Stimulated activated CD4-positive, alpha-beta T cell treated with anti-CD3 and anti-CD28 coated beads, TNF-alpha, amount 100 ng/mL, for 24 hours (primary cell): ENCODE measurements at regions not wholly inside any gene's neighbourhood (a gene's known extent, or its start where the extent isn't known, plus 50 kb on each side); places are given as distances from the start of the nearest gene placed in this dataset.
"Not testable (repeated sequence)": the region's sequence is repeated elsewhere in the genome, so short reads cannot be mapped to it uniquely, and the experiment has no call there.

ENCODE experiments used
- DNase-seq, 3 experiments: peaks; one replicate each; pipeline ENCODE4 v3.0.0-alpha.2; 2020; ENCODE audit warnings: low read depth in 3 of 3

- DNase-seq = no peak
These were observed 104.9 kb upstream of the PLD5 start for GRCh38 chr1:242629396-242629795.

GRCh38 chr1:242623756-242624155 is 99.3 kb upstream of the PLD5 start:
- no peak for DNase-seq

- DNase-seq = no peak
These were observed 98.6 kb upstream of the PLD5 start for GRCh38 chr1:242623119-242623518.

DNA sequence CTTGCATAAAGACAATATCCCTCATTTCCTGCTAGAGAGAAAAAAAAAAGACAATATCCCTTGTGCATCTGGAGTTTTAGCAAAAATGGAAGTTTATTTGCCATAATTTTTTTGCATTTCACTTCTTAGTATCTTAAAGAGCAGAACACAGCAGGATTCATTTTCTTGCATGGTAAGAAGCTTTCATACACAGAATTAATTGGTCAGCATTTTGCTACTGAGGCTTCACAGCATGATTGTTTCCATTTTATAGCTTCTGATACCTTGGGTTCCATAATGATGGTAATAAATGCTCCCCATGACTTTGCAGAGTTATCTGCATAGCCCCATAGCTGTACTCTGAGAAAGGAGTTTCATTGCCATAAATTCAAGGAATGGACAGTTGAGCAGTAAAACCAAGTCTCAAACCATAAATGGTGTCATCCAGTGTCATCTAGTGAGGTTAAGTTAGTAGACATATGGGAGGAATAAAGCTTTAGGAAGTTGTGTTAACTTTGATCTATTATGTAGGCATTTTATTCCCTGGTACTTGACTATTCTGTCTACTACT is 88.8 kb upstream of the PLD5 start:
- DNase-seq = no peak

DNA sequence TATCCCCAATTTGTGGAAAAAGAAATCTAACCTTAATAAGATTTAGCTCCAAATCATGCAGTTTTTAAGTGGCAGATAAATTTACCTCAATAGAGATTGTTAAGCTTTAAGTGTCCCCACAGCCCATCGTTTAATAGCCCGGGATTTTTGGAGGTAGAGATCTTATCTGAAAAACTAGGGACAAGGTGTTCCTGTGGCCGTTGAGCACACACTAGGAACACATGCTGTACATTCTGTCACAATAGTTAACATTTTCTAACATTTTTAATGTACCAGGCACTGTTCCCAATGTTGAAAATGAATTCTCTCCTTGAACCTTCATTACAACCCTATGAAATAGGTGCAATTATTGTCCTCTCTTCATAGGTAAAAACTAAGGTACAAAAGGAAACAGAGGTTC is 85.7 kb upstream of the PLD5 start:
- no peak for DNase-seq

GRCh38 chr1:242605521-242605920 is 81.0 kb upstream of the PLD5 start:
- DNase-seq = no peak

DNA sequence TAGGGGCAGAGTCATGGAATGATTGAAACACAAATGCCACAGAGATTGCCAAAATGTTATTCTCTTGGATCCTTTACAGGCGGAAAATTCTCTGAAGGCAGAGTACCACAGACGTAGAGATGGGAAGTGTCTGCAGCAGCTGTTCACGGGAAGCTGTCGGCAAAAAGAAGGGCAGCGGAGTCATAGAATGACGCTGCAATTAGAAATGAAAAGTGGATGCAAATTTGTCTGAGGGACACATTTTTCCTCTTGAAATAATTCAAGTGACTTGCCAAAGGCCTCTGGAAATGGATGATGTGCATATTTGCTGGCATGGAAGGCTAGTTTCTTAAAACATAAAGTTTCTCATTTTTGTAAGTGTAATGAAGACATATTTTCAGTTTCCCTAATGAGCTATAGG is 77.5 kb upstream of the PLD5 start:
- DNase-seq = no peak

GRCh38 chr1:242593756-242594155 is 69.3 kb upstream of the PLD5 start:
- not testable (repeated sequence) for DNase-seq

DNA sequence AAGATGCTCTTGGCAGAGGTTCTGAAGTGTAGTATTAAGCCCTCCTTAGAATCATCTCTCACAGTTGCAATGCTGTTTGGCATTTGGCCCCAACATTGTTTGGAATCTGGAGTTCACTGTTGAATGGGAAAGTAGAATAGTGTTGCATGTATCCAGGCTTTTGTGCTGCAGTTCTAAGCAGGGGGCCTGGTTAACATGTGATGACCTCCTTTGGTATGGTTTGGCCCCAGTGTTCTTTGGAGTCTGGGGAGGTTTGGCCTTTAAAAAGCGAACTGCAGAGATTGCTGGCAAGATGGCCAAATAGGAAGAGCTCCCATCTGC is 61.8 kb upstream of the PLD5 start:
- DNase-seq = no peak

GRCh38 chr1:242585616-242586359 is 61.3 kb upstream of the PLD5 start:
- no peak for DNase-seq

DNA sequence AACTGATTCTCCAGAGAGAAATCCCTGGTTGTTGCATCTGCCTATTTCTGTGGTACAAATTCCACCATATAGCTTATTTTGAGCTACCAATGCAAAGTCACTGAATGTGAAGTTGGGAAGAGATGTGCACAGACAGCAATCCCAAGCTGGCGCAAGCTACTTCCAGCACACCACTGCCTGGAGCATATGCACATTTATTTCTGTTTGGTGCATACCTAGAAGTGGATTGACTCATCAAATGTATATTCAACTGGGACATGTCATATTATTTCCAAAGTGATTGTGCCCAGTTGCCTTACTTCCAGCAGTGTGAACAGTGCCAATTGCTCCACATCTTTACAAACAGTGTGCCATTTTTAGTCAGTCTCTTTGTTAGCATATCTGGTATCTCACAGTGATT is 58.2 kb upstream of the PLD5 start:
- no peak for DNase-seq

GRCh38 chr1:242579528-242580235 is 55.2 kb upstream of the PLD5 start:
- no peak for DNase-seq
